ENCODE measurements at regions not wholly inside any gene's neighbourhood (a gene's known extent, or its start where the extent isn't known, plus 50 kb on each side); places are given as distances from the start of the nearest gene placed in this dataset.
"Not testable (repeated sequence)": the region's sequence is repeated elsewhere in the genome, so short reads cannot be mapped to it uniquely, and the experiment has no call there.

GRCh38 chr15:22561716-22562115 lies 103.0 kb downstream of the GOLGA6L22 start:
- H4K8ac ChIP-seq (ENCODE audit: extremely low read depth, insufficient read depth, low read length); H3K9ac ChIP-seq (replicated peaks in 1 of 4; ENCODE audit: extremely low read depth in 1 of 4, low read depth in 3 of 4, low read length in 3 of 4); H3K79me2 ChIP-seq (ENCODE audit: control insufficient read depth in 1 of 2, insufficient read depth in 2 of 2, low read length in 2 of 2); H2AK5ac ChIP-seq (ENCODE audit: low read depth, low read length); H2BK12ac ChIP-seq (ENCODE audit: low read depth, low read length); H3K4me3 ChIP-seq (ENCODE audit: extremely low read depth in 1 of 4, insufficient read depth in 2 of 4, low read depth in 3 of 4, low read length in 4 of 4); H3K79me1 ChIP-seq (ENCODE audit: low read depth, low read length); FAIRE-seq; H4K91ac ChIP-seq (replicated peaks; ENCODE audit: insufficient read length, low read length); H2BK15ac ChIP-seq (ENCODE audit: low read length); H2BK20ac ChIP-seq (ENCODE audit: low read length); H2BK5ac ChIP-seq (ENCODE audit: low read depth, low read length); H3K4me1 ChIP-seq (replicated peaks in 1 of 4; ENCODE audit: control insufficient read depth in 3 of 4, insufficient read depth in 4 of 4, low read length in 3 of 4); H3K4ac ChIP-seq (replicated peaks; ENCODE audit: insufficient read length, low read depth, low read length); H3K14ac ChIP-seq (ENCODE audit: insufficient read length); H3K36me3 ChIP-seq (ENCODE audit: control insufficient read depth in 2 of 4, insufficient read depth in 4 of 4, low read length in 3 of 4); H4K5ac ChIP-seq (ENCODE audit: insufficient read length, low read depth, low read length); H2AFZ ChIP-seq (ENCODE audit: low read length); POLR2A ChIA-PET (ENCODE audit: partially characterized antibody); H3K4me2 ChIP-seq (ENCODE audit: insufficient read depth in 1 of 2, low read depth in 2 of 2, low read length in 2 of 2); H3K56ac ChIP-seq (replicated peaks; ENCODE audit: insufficient read length, low read depth, low read length); H2BK120ac ChIP-seq (replicated peaks; ENCODE audit: low read depth, low read length); H3K18ac ChIP-seq (ENCODE audit: extremely low read depth, low read length); H3K9me3 ChIP-seq (ENCODE audit: insufficient read depth in 2 of 2, low read depth in 1 of 2, low read length in 1 of 2); H3K27ac ChIP-seq (ENCODE audit: low read depth, low read length); H3K27me3 ChIP-seq (replicated peaks in 1 of 4; ENCODE audit: control insufficient read depth in 3 of 4, extremely low read depth in 1 of 4, insufficient read depth in 3 of 4, low read length in 3 of 4); DNase-seq (ENCODE audit: low read depth in 1 of 2, low spot score in 2 of 2); H3K23ac ChIP-seq (ENCODE audit: insufficient read length); H4K20me1 ChIP-seq (replicated peaks in 1 of 2; ENCODE audit: control insufficient read depth in 1 of 2, insufficient read depth in 2 of 2, low read length in 2 of 2); H3K23me2 ChIP-seq (ENCODE audit: low read depth, low read length); CTCF ChIA-PET (ENCODE audit: partially characterized antibody): not testable (repeated sequence)
- 90% methylated on average over 2 of the region's 10 CpGs; no CpG with 5 or more reads in 1 of the 2 experiments for WGBS, 2 experiments (ENCODE audit: extremely low coverage in 1 of 2, insufficient coverage in 1 of 2, insufficient read length in 1 of 2, insufficient replicate concordance in 2 of 2, low coverage in 1 of 2, low lambda C conversion rate in 2 of 2, missing lambda C conversion rate in 1 of 2)

GRCh38 chr15:22566510-22566909 lies 107.8 kb downstream of the GOLGA6L22 start:
- H4K91ac ChIP-seq (replicated peaks; ENCODE audit: insufficient read length, low read length); H3K4ac ChIP-seq (replicated peaks; ENCODE audit: insufficient read length, low read depth, low read length); H3K18ac ChIP-seq (ENCODE audit: extremely low read depth, low read length); H2BK5ac ChIP-seq (ENCODE audit: low read depth, low read length); H2AK5ac ChIP-seq (ENCODE audit: low read depth, low read length); H3K4me2 ChIP-seq (ENCODE audit: insufficient read depth in 1 of 2, low read depth in 2 of 2, low read length in 2 of 2); H2BK20ac ChIP-seq (ENCODE audit: low read length); FAIRE-seq; H4K20me1 ChIP-seq (replicated peaks in 1 of 2; ENCODE audit: control insufficient read depth in 1 of 2, insufficient read depth in 2 of 2, low read length in 2 of 2); POLR2A ChIA-PET (ENCODE audit: partially characterized antibody); DNase-seq (ENCODE audit: low read depth in 1 of 2, low spot score in 2 of 2); H2BK12ac ChIP-seq (ENCODE audit: low read depth, low read length); H3K9me3 ChIP-seq (ENCODE audit: insufficient read depth in 2 of 2, low read depth in 1 of 2, low read length in 1 of 2); H4K5ac ChIP-seq (ENCODE audit: insufficient read length, low read depth, low read length); H3K27ac ChIP-seq (ENCODE audit: low read depth, low read length); H3K23me2 ChIP-seq (ENCODE audit: low read depth, low read length); H3K4me3 ChIP-seq (ENCODE audit: extremely low read depth in 1 of 4, insufficient read depth in 2 of 4, low read depth in 3 of 4, low read length in 4 of 4); H3K27me3 ChIP-seq (replicated peaks in 1 of 4; ENCODE audit: control insufficient read depth in 3 of 4, extremely low read depth in 1 of 4, insufficient read depth in 3 of 4, low read length in 3 of 4); H3K36me3 ChIP-seq (ENCODE audit: control insufficient read depth in 2 of 4, insufficient read depth in 4 of 4, low read length in 3 of 4); H2BK15ac ChIP-seq (ENCODE audit: low read length); H3K79me1 ChIP-seq (ENCODE audit: low read depth, low read length); H2BK120ac ChIP-seq (replicated peaks; ENCODE audit: low read depth, low read length); H2AFZ ChIP-seq (ENCODE audit: low read length); H3K9ac ChIP-seq (replicated peaks in 1 of 4; ENCODE audit: extremely low read depth in 1 of 4, low read depth in 3 of 4, low read length in 3 of 4); H3K4me1 ChIP-seq (replicated peaks in 1 of 4; ENCODE audit: control insufficient read depth in 3 of 4, insufficient read depth in 4 of 4, low read length in 3 of 4); H4K8ac ChIP-seq (ENCODE audit: extremely low read depth, insufficient read depth, low read length); H3K56ac ChIP-seq (replicated peaks; ENCODE audit: insufficient read length, low read depth, low read length); H3K14ac ChIP-seq (ENCODE audit: insufficient read length); H3K79me2 ChIP-seq (ENCODE audit: control insufficient read depth in 1 of 2, insufficient read depth in 2 of 2, low read length in 2 of 2); H3K23ac ChIP-seq (ENCODE audit: insufficient read length); CTCF ChIA-PET (ENCODE audit: partially characterized antibody): not testable (repeated sequence)
- WGBS, 2 experiments (ENCODE audit: extremely low coverage in 1 of 2, insufficient coverage in 1 of 2, insufficient read length in 1 of 2, insufficient replicate concordance in 2 of 2, low coverage in 1 of 2, low lambda C conversion rate in 2 of 2, missing lambda C conversion rate in 1 of 2) = no CpG with 5 or more reads among the region's 7 CpGs

Data from H1 (cell line).